MCF 10A (cell line): ENCODE measurements at regions not wholly inside any gene's neighbourhood (a gene's known extent, or its start where the extent isn't known, plus 50 kb on each side); places are given as distances from the start of the nearest gene placed in this dataset.

Source experiments
- BruUV-seq: library from RNA; stranded (reverse); fragments of 400-500 nt; replicated peaks from 2 replicates; lab custom pipeline; 2021; lab: Mats Ljungman, UMichigan
- CTCF ChIA-PET: fragments of 300-600 bp; sonication (Branson Sonifier 250); formaldehyde crosslinking; extraction: SDS; loops from one replicate; lab custom pipeline; 2021; ENCODE audit warnings: antibody characterized with exemption, inconsistent platforms; lab: Yijun Ruan, JAX
- POLR2A ChIA-PET: fragments of 300-600, 350-650 bp; sonication (Branson Sonifier 250); formaldehyde crosslinking; extraction: SDS; loops from one replicate; lab custom pipeline; 2020; ENCODE audit warnings: antibody characterized with exemption, inconsistent platforms; lab: Yijun Ruan, JAX
- DNase-seq: peaks from one replicate; pipeline ENCODE4 v3.0.0-alpha.2; 2018; ENCODE audit not compliant: unreplicated experiment
- H3K27ac Mint-ChIP-seq: one replicate; pipeline ENCODE4 v1.8.0; 2022; ENCODE audit warnings: mild to moderate bottlenecking, low read depth, mixed read lengths; ENCODE audit not compliant: unreplicated experiment
- H3K27me3 Mint-ChIP-seq: one replicate; pipeline ENCODE4 v1.8.0; 2022; ENCODE audit warnings: mixed read lengths; ENCODE audit not compliant: insufficient read depth, unreplicated experiment
- H3K36me3 Mint-ChIP-seq: one replicate; pipeline ENCODE4 v1.8.0; 2022; ENCODE audit warnings: mild to moderate bottlenecking, moderate library complexity, mixed read lengths; ENCODE audit not compliant: insufficient read depth, unreplicated experiment
- H3K4me1 Mint-ChIP-seq: one replicate; pipeline ENCODE4 v1.8.0; 2022; ENCODE audit warnings: mixed read lengths; ENCODE audit not compliant: insufficient read depth, unreplicated experiment
- H3K4me3 Mint-ChIP-seq: one replicate; pipeline ENCODE4 v1.8.0; 2022; ENCODE audit warnings: mild to moderate bottlenecking, moderate library complexity, mixed read lengths; ENCODE audit not compliant: unreplicated experiment
- H3K9me3 Mint-ChIP-seq: one replicate; pipeline ENCODE4 v1.8.0; 2022; ENCODE audit warnings: mixed read lengths; ENCODE audit not compliant: unreplicated experiment
- CTCF ChIP-seq: fragments of 200-600 bp; IDR thresholded peaks from one replicate; pipeline ENCODE4 v1.8.0; 2022; ENCODE audit warnings: antibody characterized with exemption, mild to moderate bottlenecking; ENCODE audit not compliant: unreplicated experiment
- intact Hi-C: fragments of 100-400 bp; cut with micrococcal nuclease; formaldehyde crosslinking; loops from 2 replicates; pipeline ENCODE4 v1.14.1; 2022

GRCh38 chr5:111016801-111017200 lies 54.7 kb upstream of the TSLP start:
- Mint-ChIP-seq H3K27ac (no peak overlapping the region), H3K9me3 (no peaks in the 10 kb centered on the region), H3K4me1 (peaks cover 6% of the 10 kb centered on the region), H3K27me3 (no peaks in the 10 kb centered on the region), H3K36me3 (no peaks in the 10 kb centered on the region), H3K4me3 (no peak overlapping the region)
- TF ChIP-seq CTCF: no peak
- no peak for DNase-seq
- CTCF ChIA-PET: no interaction called here
- intact Hi-C loops: no loop called here
- no TSS peak for BruUV-seq
- POLR2A ChIA-PET: no interaction called here

GRCh38 chr5:111017731-111018130 lies 53.8 kb upstream of the TSLP start:
- TF ChIP-seq CTCF: no peak
- ChIA-PET CTCF (no interaction called here), POLR2A (no interaction called here)
- peaks cover 6% of the 10 kb centered on the region for H3K4me1 Mint-ChIP-seq
- no peak overlapping the region for H3K27ac Mint-ChIP-seq
- BruUV-seq: no TSS peak
- H3K27me3 Mint-ChIP-seq: no peaks in the 10 kb centered on the region
- no peak for DNase-seq
- no peak overlapping the region for H3K4me3 Mint-ChIP-seq
- H3K36me3 Mint-ChIP-seq: no peaks in the 10 kb centered on the region
- intact Hi-C loops: no loop called here
- no peaks in the 10 kb centered on the region for H3K9me3 Mint-ChIP-seq
